OCI-LY3 (cell line): ENCODE measurements at regions not wholly inside any gene's neighbourhood (a gene's known extent, or its start where the extent isn't known, plus 50 kb on each side); places are given as distances from the start of the nearest gene placed in this dataset.

ENCODE experiments used
- H2AFZ ChIP-seq: fragments of 200-600, 300-600 bp; shearing (Covaris generic); 2 replicates; pipeline ENCODE4 v1.6.0; 2014; ENCODE audit warnings: antibody characterized with exemption, low read depth, low read length
- H3K27ac ChIP-seq: fragments of 200-600, 300-600 bp; sonication (generic); 2 replicates; pipeline ENCODE4 v1.5.1; 2014; ENCODE audit warnings: mild to moderate bottlenecking, low read length, moderate library complexity, mixed read lengths
- H3K27me3 ChIP-seq: fragments of 200-600, 300-600 bp; sonication (generic); 2 replicates; pipeline ENCODE4 v1.6.1; 2014; ENCODE audit warnings: low read depth, low read length, mixed read lengths
- H3K36me3 ChIP-seq: fragments of 200-600, 300-600 bp; sonication (generic); replicated peaks from 2 replicates; pipeline ENCODE3; 2014; ENCODE audit warnings: low read depth, low read length, mixed read lengths
- H3K4me1 ChIP-seq: fragments of 300-600, 200-600 bp; sonication (generic); 2 replicates; pipeline ENCODE4 v1.6.1; 2014; ENCODE audit warnings: low read length, mixed read lengths
- H3K4me2 ChIP-seq: fragments of 200-600, 300-600 bp; sonication (generic); 2 replicates; pipeline ENCODE4 v1.6.1; 2014; ENCODE audit warnings: low read length, mixed read lengths
- H3K4me3 ChIP-seq: fragments of 300-600, 200-600 bp; sonication (generic); 2 replicates; pipeline ENCODE4 v1.5.1; 2014; ENCODE audit warnings: antibody characterized with exemption, mild to moderate bottlenecking, low read length, moderate library complexity
- H3K79me2 ChIP-seq: fragments of 300-600, 200-600 bp; shearing (Covaris generic); 2 replicates; pipeline ENCODE4 v1.6.1; 2014; ENCODE audit warnings: mild to moderate bottlenecking, low read length, mixed read lengths
- H3K9ac ChIP-seq: fragments of 300-600, 200-600 bp; shearing (Covaris generic); 2 replicates; pipeline ENCODE4 v1.6.0; 2014; ENCODE audit warnings: mild to moderate bottlenecking, low read length, moderate library complexity
- H3K9me3 ChIP-seq: fragments of 200-600, 300-600 bp; shearing (Covaris generic); 2 replicates; pipeline ENCODE4 v1.6.1; 2014; ENCODE audit warnings: low read length, mixed read lengths; ENCODE audit not compliant: insufficient read depth
- H4K20me1 ChIP-seq: fragments of 200-600, 300-600 bp; sonication (generic); 2 replicates; pipeline ENCODE4 v1.6.1; 2016; ENCODE audit warnings: low read length, mixed read lengths; ENCODE audit not compliant: insufficient read depth
- EZH2phosphoT487 ChIP-seq: fragments of 200-600 bp; shearing (Covaris generic); IDR thresholded peaks from 2 replicates; pipeline ENCODE4 v1.6.1; 2018; ENCODE audit warnings: antibody characterized with exemption, mixed run types, low read depth
- TF ChIP-seq, protein P1 (sequence below): fragments of 200-600, 300-600 bp; sonication (generic); IDR thresholded peaks from 2 replicates; pipeline ENCODE4 v1.5.1; 2014; ENCODE audit warnings: antibody characterized with exemption, low read length, low read depth

- Histone ChIP-seq H4K20me1 (no peaks in the 10 kb centered on the region), H3K27ac (no peak overlapping the region), H3K27me3 (no peaks in the 10 kb centered on the region), H3K79me2 (no peaks in the 10 kb centered on the region), H3K4me1 (peaks cover 13% of the 10 kb centered on the region; the same call in 1 of the 2 replicates), H3K9ac (no peak overlapping the region), H3K4me2 (no peak overlapping the region), H3K36me3 (no peaks in the 10 kb centered on the region), H2AFZ (no peak overlapping the region), H3K4me3 (no peak overlapping the region), H3K9me3 (no peaks in the 10 kb centered on the region)
- TF ChIP-seq, protein P1, sequence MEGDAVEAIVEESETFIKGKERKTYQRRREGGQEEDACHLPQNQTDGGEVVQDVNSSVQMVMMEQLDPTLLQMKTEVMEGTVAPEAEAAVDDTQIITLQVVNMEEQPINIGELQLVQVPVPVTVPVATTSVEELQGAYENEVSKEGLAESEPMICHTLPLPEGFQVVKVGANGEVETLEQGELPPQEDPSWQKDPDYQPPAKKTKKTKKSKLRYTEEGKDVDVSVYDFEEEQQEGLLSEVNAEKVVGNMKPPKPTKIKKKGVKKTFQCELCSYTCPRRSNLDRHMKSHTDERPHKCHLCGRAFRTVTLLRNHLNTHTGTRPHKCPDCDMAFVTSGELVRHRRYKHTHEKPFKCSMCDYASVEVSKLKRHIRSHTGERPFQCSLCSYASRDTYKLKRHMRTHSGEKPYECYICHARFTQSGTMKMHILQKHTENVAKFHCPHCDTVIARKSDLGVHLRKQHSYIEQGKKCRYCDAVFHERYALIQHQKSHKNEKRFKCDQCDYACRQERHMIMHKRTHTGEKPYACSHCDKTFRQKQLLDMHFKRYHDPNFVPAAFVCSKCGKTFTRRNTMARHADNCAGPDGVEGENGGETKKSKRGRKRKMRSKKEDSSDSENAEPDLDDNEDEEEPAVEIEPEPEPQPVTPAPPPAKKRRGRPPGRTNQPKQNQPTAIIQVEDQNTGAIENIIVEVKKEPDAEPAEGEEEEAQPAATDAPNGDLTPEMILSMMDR = no peak
- no peak for TF ChIP-seq EZH2phosphoT487
Measured at GRCh38 chr5:81848362-81848880, 97.5 kb upstream of the SSBP2 start.

DNA sequence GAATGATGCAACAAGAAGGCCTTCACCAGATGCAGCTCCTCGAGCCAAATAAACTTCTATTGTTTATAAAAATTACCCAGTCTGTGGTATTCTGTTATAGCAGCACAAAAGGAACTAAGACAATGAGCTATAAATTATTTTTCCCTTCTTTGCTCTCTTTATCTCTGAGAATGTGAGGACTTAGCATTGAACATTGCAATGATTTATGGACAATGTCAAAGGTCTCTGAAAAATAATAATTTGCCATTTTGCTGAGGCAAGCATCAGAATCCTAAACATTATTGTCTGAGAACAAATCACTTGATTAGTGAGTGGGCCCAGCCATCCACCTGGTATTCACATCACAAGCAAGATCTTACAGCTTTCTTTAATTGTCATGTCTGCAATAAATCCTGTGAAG, 95.4 kb upstream of the SSBP2 start:
- H3K9ac ChIP-seq = no peak overlapping the region
- H3K9me3 ChIP-seq = no peaks in the 10 kb centered on the region
- H3K4me1 ChIP-seq = peaks cover 4% of the 10 kb centered on the region; the same call in 1 of the 2 replicates
- H4K20me1 ChIP-seq = no peaks in the 10 kb centered on the region
- H3K27me3 ChIP-seq = no peaks in the 10 kb centered on the region
- H3K79me2 ChIP-seq = no peaks in the 10 kb centered on the region
- H3K27ac ChIP-seq = no peak overlapping the region
- H3K4me3 ChIP-seq = no peak overlapping the region
- no peak for TF ChIP-seq EZH2phosphoT487
- no peaks in the 10 kb centered on the region for H3K36me3 ChIP-seq
- H3K4me2 ChIP-seq = no peak overlapping the region
- H2AFZ ChIP-seq = no peak overlapping the region

- H3K79me2 ChIP-seq = no peaks in the 10 kb centered on the region
- H3K36me3 ChIP-seq = no peaks in the 10 kb centered on the region
- H3K4me3 ChIP-seq = no peak overlapping the region
- H3K27me3 ChIP-seq = no peaks in the 10 kb centered on the region
- no peak overlapping the region for H3K4me2 ChIP-seq
- H3K4me1 ChIP-seq = no peaks in the 10 kb centered on the region
- no peak overlapping the region for H2AFZ ChIP-seq
- H3K9me3 ChIP-seq = no peaks in the 10 kb centered on the region
- H3K27ac ChIP-seq = no peak overlapping the region
- no peak overlapping the region for H3K9ac ChIP-seq
- TF ChIP-seq EZH2phosphoT487 = no peak
- TF ChIP-seq, protein P1 = no peak
- H4K20me1 ChIP-seq = no peaks in the 10 kb centered on the region
Measured at GRCh38 chr5:81843845-81844244, 92.9 kb upstream of the SSBP2 start.

DNA sequence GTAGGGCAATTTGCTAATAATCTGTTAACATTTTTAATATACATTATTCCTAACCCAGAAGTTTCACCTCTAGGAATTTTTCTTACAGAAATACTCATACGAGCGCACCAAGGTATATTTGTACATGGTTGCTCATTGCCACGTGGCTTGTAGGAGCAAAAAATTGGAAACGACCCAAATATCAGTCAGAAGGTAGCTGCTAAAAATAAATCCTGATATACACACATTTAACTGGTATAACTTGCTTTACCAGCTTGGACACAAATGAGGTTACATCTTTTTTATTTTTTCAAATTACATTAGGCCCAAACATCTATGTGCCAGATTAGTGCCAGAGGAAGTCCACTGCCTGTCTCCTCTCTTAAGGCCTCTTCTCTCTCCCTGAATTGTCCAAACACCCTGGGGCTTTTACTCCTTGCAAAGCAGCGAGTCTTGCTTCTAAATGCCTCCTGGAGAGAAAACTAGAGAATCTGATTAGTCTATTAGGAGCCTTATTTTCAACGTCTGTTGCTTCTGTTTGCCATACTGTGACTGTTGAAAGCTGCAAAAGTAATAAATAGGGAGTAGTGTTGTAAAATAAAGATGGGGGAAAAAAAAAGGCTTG, 92.0 kb upstream of the SSBP2 start:
- H4K20me1 ChIP-seq = no peaks in the 10 kb centered on the region
- no peak overlapping the region for H3K27ac ChIP-seq
- no peaks in the 10 kb centered on the region for H3K36me3 ChIP-seq
- no peak overlapping the region for H2AFZ ChIP-seq
- TF ChIP-seq EZH2phosphoT487 = no peak
- TF ChIP-seq, protein P1 = no peak
- H3K4me3 ChIP-seq = no peak overlapping the region
- H3K9ac ChIP-seq = no peak overlapping the region
- H3K4me2 ChIP-seq = no peak overlapping the region
- H3K27me3 ChIP-seq = no peaks in the 10 kb centered on the region
- no peaks in the 10 kb centered on the region for H3K4me1 ChIP-seq
- no peaks in the 10 kb centered on the region for H3K79me2 ChIP-seq
- no peaks in the 10 kb centered on the region for H3K9me3 ChIP-seq
